Nucleus accumbens (tissue), 56 donors: ENCODE measurements at regions not wholly inside any gene's neighbourhood (a gene's known extent, or its start where the extent isn't known, plus 50 kb on each side); places are given as distances from the start of the nearest gene placed in this dataset.

Source experiments
- DNase-seq, 56 donors: peaks; one replicate each; lab custom pipeline; 2025; lab: John Stamatoyannopoulos, UW

DNA sequence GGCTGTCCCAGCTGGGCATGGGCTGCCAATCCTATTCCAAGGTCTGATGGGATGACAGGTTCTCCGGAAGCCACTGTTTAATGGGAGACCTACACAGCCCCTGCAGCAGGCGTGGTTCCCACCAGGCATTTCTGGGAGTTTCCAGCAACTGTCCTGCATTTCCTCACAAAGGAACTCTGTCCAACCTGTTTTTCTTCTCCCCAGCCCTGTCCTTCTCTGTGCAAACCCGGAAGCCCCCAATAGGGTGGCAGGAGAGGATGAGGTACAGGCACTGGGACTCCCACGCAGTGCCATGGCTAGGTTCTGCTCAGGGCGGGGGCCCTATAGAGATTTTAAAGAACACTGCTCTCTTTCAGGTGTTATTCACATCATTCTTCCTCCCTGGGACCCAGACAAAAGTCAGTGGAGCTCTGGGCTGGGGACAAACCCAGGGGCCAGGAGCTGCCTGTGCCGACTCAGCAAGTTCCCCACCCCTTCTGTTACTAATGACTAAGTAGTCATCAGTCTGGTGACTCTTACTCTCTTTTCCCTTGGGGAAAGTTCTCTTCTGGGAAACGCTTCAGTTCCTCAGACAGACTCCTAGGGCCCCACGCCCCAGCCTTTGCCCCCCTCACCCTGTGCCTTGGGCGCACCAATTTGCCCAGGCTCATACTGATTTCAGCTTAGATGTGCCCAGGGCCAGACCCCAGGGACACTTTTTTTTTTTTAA, 97.7 kb downstream of the CD47 start:
- DNase-seq = no peak

- no peak for DNase-seq
Measured at GRCh38 chr3:107990926-107991325, 99.9 kb downstream of the CD47 start.

- no peak for DNase-seq
Measured at GRCh38 chr3:107990433-107990832, 100.4 kb downstream of the CD47 start.

- DNase-seq = no peak
Measured at GRCh38 chr3:107989661-107990060, 101.2 kb downstream of the CD47 start.

- peak in 2 of 56 donors; percentile 7 to 18 for DNase-seq
Measured at GRCh38 chr3:107988460-107989175, 102.2 kb downstream of the CD47 start.

- DNase-seq = peak in 2 of 56 donors; percentile 19 to 22
Measured at GRCh38 chr3:107987036-107987939, 103.5 kb downstream of the CD47 start.

GRCh38 chr3:107986505-107986904, 104.3 kb downstream of the CD47 start:
- no peak for DNase-seq

- no peak for DNase-seq
Measured at GRCh38 chr3:107985496-107985895, 105.3 kb downstream of the CD47 start.

DNA sequence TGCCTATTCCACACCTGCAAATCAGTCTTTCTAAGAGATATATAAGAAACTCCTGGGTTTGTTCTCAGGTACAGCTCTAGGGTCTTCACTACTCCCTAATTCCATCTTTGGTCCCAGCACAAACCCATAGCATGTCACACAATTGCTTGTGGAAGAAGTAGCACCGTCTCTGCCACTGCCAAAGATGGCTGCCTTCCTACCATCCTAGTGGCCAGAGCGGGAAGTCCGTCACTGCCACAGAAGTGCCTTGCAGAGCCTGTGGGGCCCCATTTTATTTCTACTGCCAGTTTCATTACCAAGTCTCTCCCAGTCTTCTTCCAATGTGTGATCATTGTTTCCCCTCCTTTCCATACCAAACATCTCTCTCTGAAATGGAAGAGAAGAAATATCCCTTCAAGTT, 107.6 kb downstream of the CD47 start:
- no peak for DNase-seq

- DNase-seq = no peak
Measured at GRCh38 chr3:107982165-107982564, 108.7 kb downstream of the CD47 start.

DNA sequence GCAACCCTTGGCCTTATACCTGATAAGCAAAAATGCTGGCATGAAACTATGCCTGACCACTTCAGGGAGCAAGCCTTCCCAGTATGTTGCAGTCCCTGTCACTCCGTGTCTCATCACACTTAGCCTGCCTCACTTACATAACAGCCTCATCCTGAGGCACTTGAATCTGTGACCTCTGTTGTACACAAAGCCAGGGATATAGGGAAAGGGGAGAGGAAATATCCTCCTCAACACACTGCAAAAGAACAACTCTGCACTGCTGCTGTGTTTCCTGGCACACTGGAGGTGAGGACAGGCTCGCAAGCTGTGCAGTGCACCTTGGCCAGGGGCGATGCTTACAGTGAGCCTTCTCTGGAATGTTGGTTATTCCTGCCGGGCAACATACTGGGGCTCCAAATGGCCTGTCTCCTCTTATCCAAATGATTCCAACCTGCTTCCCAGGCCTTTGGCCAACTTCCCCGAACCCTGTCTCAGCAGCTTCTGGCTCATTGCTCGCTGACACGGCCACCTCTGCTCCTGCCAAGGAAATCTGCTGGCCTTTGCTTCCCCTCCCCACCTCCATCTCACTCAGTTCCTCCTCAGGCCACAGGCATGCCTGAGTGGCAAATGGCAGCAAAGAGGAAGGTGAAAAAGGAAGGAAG, 109.2 kb downstream of the CD47 start:
- DNase-seq = peak in 9 of 56 donors; percentile 5 to 31 (median 11)

DNA sequence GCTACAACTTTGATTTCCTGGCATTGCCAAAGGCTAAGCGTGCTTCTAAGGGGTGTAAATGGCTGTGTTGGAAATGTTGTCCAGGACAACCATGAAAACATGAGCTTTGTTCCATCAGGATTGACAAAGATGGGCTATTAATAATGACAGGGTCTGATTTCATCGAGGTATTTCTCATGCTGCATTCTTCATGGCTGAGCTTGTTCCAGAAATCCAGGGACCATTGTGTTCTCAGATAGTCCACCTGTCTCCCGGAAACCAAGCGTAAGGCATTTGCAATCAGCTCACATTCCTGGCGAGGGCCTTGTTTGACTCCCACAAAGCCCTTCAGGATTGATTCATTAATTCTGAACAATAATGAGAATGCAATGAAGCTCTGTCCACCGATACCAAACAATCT, 111.3 kb downstream of the CD47 start:
- DNase-seq = no peak

GRCh38 chr3:107978131-107979055, 112.4 kb downstream of the CD47 start:
- DNase-seq = no peak

DNA sequence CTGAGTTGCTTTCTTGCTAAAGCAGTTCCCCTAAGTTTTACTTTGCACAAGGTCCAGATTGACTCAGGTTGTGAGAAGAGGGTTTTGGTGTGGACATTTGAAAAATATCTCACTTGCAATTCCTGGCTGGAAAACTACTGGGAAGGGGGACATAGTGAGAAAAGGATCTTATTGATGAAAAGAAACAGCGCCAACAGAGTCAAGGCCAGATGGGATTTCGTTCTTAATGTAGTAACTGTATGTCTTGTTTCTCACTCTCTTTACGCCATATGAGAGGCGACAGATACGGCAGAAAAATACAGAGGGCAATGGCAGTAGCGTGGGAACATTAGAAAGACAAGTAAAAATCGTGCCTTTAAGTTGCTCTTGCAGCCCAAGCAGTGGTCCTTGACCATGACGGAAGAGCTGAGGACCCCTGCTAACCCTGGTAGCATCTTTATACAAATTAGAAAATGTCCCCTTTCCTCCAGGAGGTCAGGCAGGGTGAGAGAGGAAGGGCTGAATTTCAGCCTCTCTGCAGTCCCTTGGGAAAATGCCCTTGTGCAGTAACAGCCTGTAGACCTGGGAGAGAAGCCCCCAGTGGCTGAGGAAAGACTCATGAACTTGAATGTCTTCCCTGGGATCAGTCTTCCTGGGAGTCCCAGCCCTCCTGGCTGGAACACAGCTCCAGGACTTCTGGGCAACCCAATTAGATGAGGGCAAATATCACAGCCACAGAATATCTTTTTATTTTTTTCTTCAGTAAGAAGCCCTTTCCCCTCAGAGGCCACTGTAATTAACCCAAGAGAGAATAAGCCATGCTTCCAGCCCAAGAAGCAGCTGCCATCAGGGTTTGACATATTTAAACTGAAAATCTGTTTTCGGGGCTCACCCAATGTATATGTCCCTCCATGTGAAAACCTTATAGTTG, 113.4 kb downstream of the CD47 start:
- no peak for DNase-seq

DNA sequence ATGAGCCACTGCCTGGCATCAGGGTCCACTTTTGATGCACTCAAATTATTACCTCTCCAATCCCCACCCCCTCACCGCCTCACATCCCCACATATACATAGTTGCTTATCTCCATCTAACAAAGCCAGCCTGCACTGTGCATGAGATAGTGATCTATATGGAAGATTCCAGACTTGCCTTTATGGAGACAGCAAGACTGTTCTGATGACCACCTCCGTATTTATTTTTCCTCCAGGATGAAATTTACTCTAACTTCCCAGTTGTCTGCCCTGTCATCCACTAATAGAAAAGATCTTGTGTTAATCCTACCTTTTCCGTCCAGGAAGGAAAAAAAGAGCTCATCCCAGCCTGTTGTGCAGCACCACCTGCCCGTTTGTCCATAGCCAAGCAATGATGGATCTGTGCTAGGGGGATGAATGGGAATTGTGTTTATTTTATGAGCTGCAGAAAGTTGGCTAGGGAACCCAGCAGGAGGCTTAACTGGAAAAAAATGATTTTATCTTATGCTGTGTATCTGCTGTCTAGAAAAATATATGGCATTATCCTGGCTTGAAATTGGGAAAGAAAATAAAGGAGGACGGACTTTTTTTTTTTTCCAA, 114.5 kb downstream of the CD47 start:
- DNase-seq = no peak

DNA sequence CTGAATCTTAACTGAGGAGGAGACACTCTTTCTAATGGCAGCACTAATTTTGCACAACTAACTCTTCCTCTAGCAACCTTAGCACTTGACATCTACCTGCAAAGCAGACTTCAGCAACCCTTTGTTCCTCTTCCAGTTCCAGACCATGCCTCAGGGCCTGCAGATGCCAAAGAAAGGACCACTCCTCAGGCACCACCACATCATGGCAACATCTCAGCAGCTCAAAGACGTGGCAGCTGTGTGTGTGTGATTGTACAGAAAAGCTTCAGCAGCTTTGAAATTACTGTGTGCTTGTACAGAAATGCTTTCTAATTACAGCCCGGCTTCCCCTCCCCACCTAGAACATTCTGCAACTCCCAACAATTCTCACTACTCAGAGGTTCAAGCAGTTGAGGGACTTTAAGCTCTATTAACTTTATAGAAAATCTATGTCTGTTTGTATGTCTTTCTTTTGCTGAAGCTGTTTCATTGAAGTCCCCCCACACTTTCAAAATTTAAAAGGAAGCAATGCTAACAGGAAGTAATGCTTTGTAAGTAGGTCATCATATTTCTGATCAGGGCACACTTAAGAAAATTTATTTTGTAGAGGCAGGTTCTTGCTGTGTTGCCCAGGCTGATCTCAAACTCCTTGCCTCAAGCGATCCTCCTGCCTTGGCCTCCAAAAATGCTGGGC, 115.2 kb downstream of the CD47 start:
- DNase-seq = no peak

GRCh38 chr3:107973961-107974360, 116.9 kb downstream of the CD47 start:
- DNase-seq = no peak
